Liver (tissue), 8 donors: ENCODE measurements at regions not wholly inside any gene's neighbourhood (a gene's known extent, or its start where the extent isn't known, plus 50 kb on each side); places are given as distances from the start of the nearest gene placed in this dataset.

ENCODE experiments used
- DNase-seq: peaks from one replicate; pipeline ENCODE4 v3.0.0-alpha.2; 2017; ENCODE audit warnings: low spot score
- H3K27ac ChIP-seq, 2 donors: one replicate each; pipeline ENCODE4 v1.7.0; 2013; ENCODE audit warnings: inconsistent platforms in 2 of 2, low read length in 2 of 2, control low read depth in 1 of 2, low read depth in 1 of 2, mild to moderate bottlenecking in 1 of 2
- H3K27me3 ChIP-seq, 4 donors: one replicate each; pipeline versions ENCODE4 v1.6.1 to v1.7.0; 2013; ENCODE audit warnings: low read length in 3 of 4, inconsistent platforms in 1 of 4, mild to moderate bottlenecking in 1 of 4, moderate library complexity in 1 of 4; ENCODE audit not compliant: control insufficient read depth in 4 of 4, insufficient read depth in 4 of 4
- H3K36me3 ChIP-seq, 4 donors: one replicate each; pipeline versions ENCODE4 v1.6.1 to v1.7.0; 2013; ENCODE audit warnings: low read length in 3 of 4, mild to moderate bottlenecking in 3 of 4, low read depth in 1 of 4, moderate library complexity in 1 of 4; ENCODE audit not compliant: control insufficient read depth in 4 of 4, insufficient read depth in 3 of 4
- H3K4me1 ChIP-seq, 4 donors: one replicate each; pipeline versions ENCODE4 v1.6.1 to v1.7.0; 2013; ENCODE audit warnings: low read length in 3 of 4, mild to moderate bottlenecking in 3 of 4, moderate library complexity in 1 of 4; ENCODE audit not compliant: control insufficient read depth in 4 of 4, insufficient read depth in 4 of 4
- H3K4me3 ChIP-seq, 3 donors: one replicate each; pipeline versions ENCODE4 v1.6.1 to v1.7.0; 2013; ENCODE audit warnings: low read length in 3 of 3, control low read depth in 1 of 3, low read depth in 1 of 3, mild to moderate bottlenecking in 1 of 3
- H3K9ac ChIP-seq, 2 donors: one replicate each; pipeline ENCODE4 v1.7.0; 2013; ENCODE audit warnings: low read length in 2 of 2, mild to moderate bottlenecking in 2 of 2, moderate library complexity in 2 of 2, control low read depth in 1 of 2, low read depth in 1 of 2
- H3K9me3 ChIP-seq, 4 donors: one replicate each; pipeline versions ENCODE4 v1.6.1 to v1.7.0; 2013; ENCODE audit warnings: low read length in 3 of 4; ENCODE audit not compliant: control insufficient read depth in 4 of 4
- EGR1 ChIP-seq, 2 donors: IDR thresholded peaks; 2 replicates each; pipeline ENCODE4 v1.6.1; 2016 to 2018; ENCODE audit warnings: antibody characterized with exemption in 2 of 2, low read depth in 2 of 2
- FOXA1 ChIP-seq: IDR thresholded peaks from 2 replicates; pipeline ENCODE4 v1.6.1; 2016; ENCODE audit warnings: antibody characterized with exemption
- FOXA2 ChIP-seq: IDR thresholded peaks from 2 replicates; pipeline ENCODE4 v1.6.1; 2016; ENCODE audit warnings: antibody characterized with exemption
- GABPA ChIP-seq, 2 donors: IDR thresholded peaks in 1 of 2; conservative IDR thresholded peaks in 1 of 2; 2 replicates each; pipeline ENCODE4 v1.6.1; 2016; ENCODE audit warnings: antibody characterized with exemption in 2 of 2, mild to moderate bottlenecking in 1 of 2, moderate library complexity in 1 of 2
- HNF4A ChIP-seq, 2 donors: conservative IDR thresholded peaks; 2 replicates each; pipeline ENCODE4 v1.6.1; 2016; ENCODE audit warnings: antibody characterized with exemption in 2 of 2, mild to moderate bottlenecking in 2 of 2
- HNF4G ChIP-seq: IDR thresholded peaks from 2 replicates; pipeline ENCODE4 v1.6.1; 2016; ENCODE audit warnings: antibody characterized with exemption
- JUND ChIP-seq, 2 donors: IDR thresholded peaks; 2 replicates each; pipeline ENCODE4 v1.6.1; 2016; ENCODE audit warnings: antibody characterized with exemption in 2 of 2
- NR2F2 ChIP-seq: IDR thresholded peaks from 2 replicates; pipeline ENCODE4 v1.6.1; 2016; ENCODE audit warnings: antibody characterized with exemption
- RAD21 ChIP-seq, 2 donors: IDR thresholded peaks; 2 replicates each; pipeline ENCODE4 v1.6.1; 2016; ENCODE audit warnings: antibody characterized with exemption in 2 of 2, mild to moderate bottlenecking in 2 of 2
- REST ChIP-seq: IDR thresholded peaks from 2 replicates; pipeline ENCODE4 v1.6.1; 2016; ENCODE audit warnings: antibody characterized with exemption, mild to moderate bottlenecking
- RXRA ChIP-seq, 2 donors: IDR thresholded peaks; 2 replicates each; pipeline ENCODE4 v1.6.1; 2017 to 2018; ENCODE audit warnings: antibody characterized with exemption in 2 of 2, mild to moderate bottlenecking in 1 of 2
- SP1 ChIP-seq: IDR thresholded peaks from 2 replicates; pipeline ENCODE4 v1.6.1; 2018; ENCODE audit warnings: antibody characterized with exemption, mild to moderate bottlenecking
- TAF1 ChIP-seq: conservative IDR thresholded peaks from 2 replicates; pipeline ENCODE4 v1.6.1; 2016; ENCODE audit warnings: antibody characterized with exemption, mild to moderate bottlenecking
- YY1 ChIP-seq: IDR thresholded peaks from 2 replicates; pipeline ENCODE4 v1.6.1; 2016; ENCODE audit warnings: antibody characterized with exemption, mild to moderate bottlenecking
- ZBTB33 ChIP-seq: IDR thresholded peaks from 2 replicates; pipeline ENCODE4 v1.6.1; 2016; ENCODE audit warnings: antibody characterized with exemption
- WGBS: extraction: QIAGEN DNeasy Blood & Tissue Kit; methylation state at CpG from one replicate; pipeline ENCODE4 v1.1.7; 2013; 5-methylcytosine and 5-hydroxymethylcytosine counted together
- TF ChIP-seq, protein P1 (sequence below): fragments of 150-350 bp; IDR thresholded peaks from 2 replicates; pipeline ENCODE4 v1.5.1; 2017; ENCODE audit warnings: improper control_type of control experiment, low read depth, low read length; ENCODE audit not compliant: missing input control
- TF ChIP-seq, protein P2 (sequence below): IDR thresholded peaks from 2 replicates; pipeline ENCODE4 v1.6.1; 2016; ENCODE audit warnings: antibody characterized with exemption
- TF ChIP-seq, protein P3 (sequence below): IDR thresholded peaks from 2 replicates; pipeline ENCODE4 v1.6.1; 2016; ENCODE audit warnings: antibody characterized with exemption
- donor health status: healthy.
- donor health status: healthy.
- donor health status: healthy.
- donor health status: healthy.
- donor health status: healthy.

- Histone ChIP-seq H3K36me3 (no peaks in the 10 kb centered on the region), H3K27me3 (no peaks in the 10 kb centered on the region), H3K4me1 (no peaks in the 10 kb centered on the region), H3K4me3 (no peak overlapping the region), H3K9ac (no peak overlapping the region), H3K9me3 (no peaks in the 10 kb centered on the region), H3K27ac (no peak overlapping the region)
- 90% methylated on average over 2 of the region's 2 CpGs for WGBS
- TF ChIP-seq, protein P1, sequence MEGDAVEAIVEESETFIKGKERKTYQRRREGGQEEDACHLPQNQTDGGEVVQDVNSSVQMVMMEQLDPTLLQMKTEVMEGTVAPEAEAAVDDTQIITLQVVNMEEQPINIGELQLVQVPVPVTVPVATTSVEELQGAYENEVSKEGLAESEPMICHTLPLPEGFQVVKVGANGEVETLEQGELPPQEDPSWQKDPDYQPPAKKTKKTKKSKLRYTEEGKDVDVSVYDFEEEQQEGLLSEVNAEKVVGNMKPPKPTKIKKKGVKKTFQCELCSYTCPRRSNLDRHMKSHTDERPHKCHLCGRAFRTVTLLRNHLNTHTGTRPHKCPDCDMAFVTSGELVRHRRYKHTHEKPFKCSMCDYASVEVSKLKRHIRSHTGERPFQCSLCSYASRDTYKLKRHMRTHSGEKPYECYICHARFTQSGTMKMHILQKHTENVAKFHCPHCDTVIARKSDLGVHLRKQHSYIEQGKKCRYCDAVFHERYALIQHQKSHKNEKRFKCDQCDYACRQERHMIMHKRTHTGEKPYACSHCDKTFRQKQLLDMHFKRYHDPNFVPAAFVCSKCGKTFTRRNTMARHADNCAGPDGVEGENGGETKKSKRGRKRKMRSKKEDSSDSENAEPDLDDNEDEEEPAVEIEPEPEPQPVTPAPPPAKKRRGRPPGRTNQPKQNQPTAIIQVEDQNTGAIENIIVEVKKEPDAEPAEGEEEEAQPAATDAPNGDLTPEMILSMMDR: no peak
- TF ChIP-seq SP1 (no peak), TAF1 (no peak), RAD21 (IDR thresholded peaks at IDR 0.05) (no peak), YY1 (no peak), FOXA1 (no peak), REST (no peak), RXRA (IDR thresholded peaks at IDR 0.05) (no peak), NR2F2 (no peak), HNF4G (no peak), GABPA (IDR thresholded peaks at IDR 0.05 in 1 of 2, conservative IDR thresholded peaks at IDR 0.05 in 1 of 2) (no peak), ZBTB33 (no peak), HNF4A (conservative IDR thresholded peaks at IDR 0.05) (no peak), FOXA2 (no peak), JUND (IDR thresholded peaks at IDR 0.05) (no peak), EGR1 (IDR thresholded peaks at IDR 0.05; ENCODE audit: low read depth in 2 of 2) (no peak)
- TF ChIP-seq, protein P2, sequence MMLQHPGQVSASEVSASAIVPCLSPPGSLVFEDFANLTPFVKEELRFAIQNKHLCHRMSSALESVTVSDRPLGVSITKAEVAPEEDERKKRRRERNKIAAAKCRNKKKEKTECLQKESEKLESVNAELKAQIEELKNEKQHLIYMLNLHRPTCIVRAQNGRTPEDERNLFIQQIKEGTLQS: no peak
- TF ChIP-seq, protein P3, sequence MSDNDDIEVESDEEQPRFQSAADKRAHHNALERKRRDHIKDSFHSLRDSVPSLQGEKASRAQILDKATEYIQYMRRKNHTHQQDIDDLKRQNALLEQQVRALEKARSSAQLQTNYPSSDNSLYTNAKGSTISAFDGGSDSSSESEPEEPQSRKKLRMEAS: no peak
- DNase-seq: no peak
Observed at GRCh38 chr21:28823429-28823828, 169.2 kb downstream of the LTN1 start.
